A549 (cell line): ENCODE measurements at regions not wholly inside any gene's neighbourhood (a gene's known extent, or its start where the extent isn't known, plus 50 kb on each side); places are given as distances from the start of the nearest gene placed in this dataset.

Source experiments
- ATAC-seq, 2 experiments: fragments of 200-7000 bp in 1 of 2; fragments of >200 bp in 1 of 2; cut with Nextera tagmentation in 1 of 2; cut with Tn5 transposase in 1 of 2; 3 replicates each; pipeline versions ENCODE4 v1.8.0 to v1.9.1; 2018 to 2020; ENCODE audit warnings: mild to moderate bottlenecking in 1 of 2, moderate library complexity in 1 of 2
- CTCF ChIA-PET: fragments of 300-600 bp; sonication (Branson Sonifier 250); formaldehyde crosslinking; extraction: SDS; loops from one replicate; lab custom pipeline; 2021; ENCODE audit warnings: antibody characterized with exemption, inconsistent platforms; lab: Yijun Ruan, JAX
- POLR2A ChIA-PET: fragments of 350-600 bp; formaldehyde crosslinking; extraction: SDS; loops from one replicate; lab custom pipeline; 2021; ENCODE audit warnings: antibody characterized with exemption, inconsistent platforms; lab: Yijun Ruan, JAX
- DNase-seq, 2 experiments: peaks; one replicate each; pipeline versions ENCODE4 v3.0.0 to v3.0.0-alpha.2; 2011 to 2016; ENCODE audit warnings: low read depth in 1 of 2, low spot score in 1 of 2
- FAIRE-seq: peaks from 2 replicates; lab custom pipeline; 2011; peaks lifted over from hg19 to GRCh38; lab: Jason Lieb, UNC
- H3K27ac ChIP-seq, 2 experiments: fragments of >200 bp; sonication (Bioruptor Twin); formaldehyde crosslinking; 3 replicates each; pipeline ENCODE4 v1.5.1; 2016 to 2017
- H3K4me1 ChIP-seq: fragments of >200 bp; sonication (Bioruptor Twin); formaldehyde crosslinking; 3 replicates; pipeline ENCODE4 v1.6.1; 2016
- H3K4me2 ChIP-seq: fragments of >200 bp; sonication (Bioruptor Twin); formaldehyde crosslinking; 3 replicates; pipeline ENCODE4 v1.6.1; 2016
- H3K4me3 ChIP-seq: fragments of >200 bp; sonication (Bioruptor Twin); formaldehyde crosslinking; 3 replicates; pipeline ENCODE4 v1.5.1; 2016
- H3K9me3 ChIP-seq: fragments of >200 bp; sonication (Bioruptor Twin); formaldehyde crosslinking; 3 replicates; pipeline ENCODE4 v1.6.1; 2016
- CBX8 ChIP-seq: fragments of 200-600 bp; sonication (generic); IDR thresholded peaks from 2 replicates; pipeline ENCODE4 v1.6.1; 2016
- CHD4 ChIP-seq: fragments of 200-600 bp; sonication (generic); IDR thresholded peaks from 2 replicates; pipeline ENCODE4 v1.6.1; 2016; ENCODE audit warnings: antibody characterized with exemption, mild to moderate bottlenecking, borderline replicate concordance
- EHF ChIP-seq: fragments of 250-450 bp; sonication (Bioruptor Pico); IDR thresholded peaks from 2 replicates; pipeline ENCODE4 v1.5.0; 2020; ENCODE audit warnings: mild to moderate bottlenecking
- ELK1 ChIP-seq: fragments of 150-350 bp; IDR thresholded peaks from 2 replicates; pipeline ENCODE4 v1.6.1; 2014; ENCODE audit warnings: low read depth, mild to moderate bottlenecking, low read length
- FOSB ChIP-seq: fragments of 250-450 bp; sonication (Bioruptor Pico); IDR thresholded peaks from 2 replicates; pipeline ENCODE4 v1.5.0; 2020; ENCODE audit warnings: mild to moderate bottlenecking, moderate library complexity
- FOSL2 ChIP-seq, 2 experiments: fragments of 450-650 bp in 1 of 2; fragments of >200 bp in 1 of 2; sonication (Bioruptor Twin) in 1 of 2; formaldehyde crosslinking; IDR thresholded peaks; 2 replicates each; pipeline versions ENCODE4 v1.5.0 to v1.6.1; 2016 to 2020; ENCODE audit warnings: mild to moderate bottlenecking in 1 of 2, moderate library complexity in 1 of 2
- FOXS1 ChIP-seq: fragments of 250-450 bp; sonication (Bioruptor Pico); IDR thresholded peaks from 2 replicates; pipeline ENCODE4 v1.5.0; 2020; ENCODE audit warnings: mild to moderate bottlenecking, moderate library complexity
- HDAC2 ChIP-seq: fragments of 200-600 bp; sonication (generic); IDR thresholded peaks from 2 replicates; pipeline ENCODE4 v1.6.1; 2016
- HES2 ChIP-seq: fragments of >200 bp; sonication (Bioruptor Twin); formaldehyde crosslinking; IDR thresholded peaks from 2 replicates; pipeline ENCODE4 v1.6.1; 2016
- HOXB13 ChIP-seq: fragments of 250-450 bp; sonication (Bioruptor Pico); IDR thresholded peaks from 2 replicates; pipeline ENCODE4 v1.5.0; 2020; ENCODE audit warnings: low read depth, mild to moderate bottlenecking, moderate library complexity
- HOXB5 ChIP-seq: fragments of 250-450 bp; sonication (Bioruptor Pico); IDR thresholded peaks from 2 replicates; pipeline ENCODE4 v1.5.0; 2020; ENCODE audit warnings: mild to moderate bottlenecking, moderate library complexity
- KDM1A ChIP-seq: fragments of 200-600 bp; sonication (generic); IDR thresholded peaks from 2 replicates; pipeline ENCODE4 v1.6.1; 2016; ENCODE audit warnings: low read depth, mild to moderate bottlenecking
- MYC ChIP-seq: IDR thresholded peaks from 2 replicates; pipeline ENCODE4 v1.6.1; 2012; ENCODE audit warnings: mild to moderate bottlenecking, inconsistent platforms, low read length, improper control_type of control experiment, borderline replicate concordance
- PHF8 ChIP-seq: fragments of 200-600 bp; sonication (generic); IDR thresholded peaks from 2 replicates; pipeline ENCODE4 v1.6.1; 2016; ENCODE audit warnings: low read depth, mild to moderate bottlenecking, antibody characterized with exemption, moderate library complexity, borderline replicate concordance
- POLR2AphosphoS2 ChIP-seq: conservative IDR thresholded peaks from 2 replicates; pipeline ENCODE4 v1.6.1; 2012; ENCODE audit warnings: low read length, improper control_type of control experiment, inconsistent platforms
- RAD21 ChIP-seq, 2 experiments: fragments of >200 bp in 1 of 2; sonication (Bioruptor Twin) in 1 of 2; formaldehyde crosslinking in 1 of 2; IDR thresholded peaks in 1 of 2; conservative IDR thresholded peaks in 1 of 2; 2 replicates in 1 of 2; 3 replicates in 1 of 2; pipeline ENCODE4 v1.6.1; 2012 to 2018; ENCODE audit warnings: inconsistent platforms in 1 of 2
- RARB ChIP-seq: fragments of 250-450 bp; sonication (Bioruptor Pico); IDR thresholded peaks from 2 replicates; pipeline ENCODE4 v1.8.0; 2021; ENCODE audit warnings: mild to moderate bottlenecking, moderate library complexity
- RFX5 ChIP-seq: fragments of 450-650 bp; IDR thresholded peaks from 2 replicates; pipeline ENCODE4 v1.7.1; 2014; ENCODE audit warnings: antibody characterized with exemption, mild to moderate bottlenecking, moderate library complexity
- RNF2 ChIP-seq: fragments of 200-600 bp; sonication (generic); IDR thresholded peaks from 2 replicates; pipeline ENCODE4 v1.6.1; 2016; ENCODE audit warnings: low read depth, mild to moderate bottlenecking, antibody characterized with exemption, moderate library complexity, borderline replicate concordance
- SMC3 ChIP-seq: fragments of >200 bp; sonication (Bioruptor Twin); formaldehyde crosslinking; IDR thresholded peaks from 3 replicates; pipeline ENCODE4 v1.6.1; 2018; ENCODE audit warnings: inconsistent platforms
- TP53 ChIP-seq: fragments of 250-450 bp; sonication (Bioruptor Pico); IDR thresholded peaks from 2 replicates; pipeline ENCODE4 v1.5.0; 2021; ENCODE audit warnings: mild to moderate bottlenecking, moderate library complexity
- ZNF302 ChIP-seq: fragments of 250-450 bp; sonication (Bioruptor Pico); IDR thresholded peaks from 2 replicates; pipeline ENCODE4 v1.9.0; 2021; ENCODE audit warnings: inconsistent platforms, mild to moderate bottlenecking, moderate library complexity
- ZSCAN20 ChIP-seq: fragments of 250-450 bp; sonication (Bioruptor Pico); IDR thresholded peaks from 2 replicates; pipeline ENCODE4 v1.8.0; 2022; ENCODE audit warnings: mild to moderate bottlenecking, moderate library complexity
- WGBS: methylation state at CpG from one replicate; pipeline ENCODE4 v1.1.6; 2017; ENCODE audit errors: missing lambda C conversion rate; 5-methylcytosine and 5-hydroxymethylcytosine counted together
- TF ChIP-seq, protein P1 (sequence below): fragments of >200 bp; sonication (Bioruptor Twin); formaldehyde crosslinking; IDR thresholded peaks from 3 replicates; pipeline ENCODE4 v1.5.1; 2016
- TF ChIP-seq, protein P2 (sequence below): IDR thresholded peaks from 2 replicates; pipeline ENCODE4 v1.6.1; 2012
- TF ChIP-seq, protein P3 (sequence below): IDR thresholded peaks from 2 replicates; pipeline ENCODE4 v1.6.1; 2012

- DNase-seq (peak; percentile 1 to 4), FAIRE-seq (no peak), ATAC-seq (no peak)
- H3K4me3 ChIP-seq = no peak overlapping the region
- no peak overlapping the region for H3K4me2 ChIP-seq
- TF ChIP-seq, protein P1, sequence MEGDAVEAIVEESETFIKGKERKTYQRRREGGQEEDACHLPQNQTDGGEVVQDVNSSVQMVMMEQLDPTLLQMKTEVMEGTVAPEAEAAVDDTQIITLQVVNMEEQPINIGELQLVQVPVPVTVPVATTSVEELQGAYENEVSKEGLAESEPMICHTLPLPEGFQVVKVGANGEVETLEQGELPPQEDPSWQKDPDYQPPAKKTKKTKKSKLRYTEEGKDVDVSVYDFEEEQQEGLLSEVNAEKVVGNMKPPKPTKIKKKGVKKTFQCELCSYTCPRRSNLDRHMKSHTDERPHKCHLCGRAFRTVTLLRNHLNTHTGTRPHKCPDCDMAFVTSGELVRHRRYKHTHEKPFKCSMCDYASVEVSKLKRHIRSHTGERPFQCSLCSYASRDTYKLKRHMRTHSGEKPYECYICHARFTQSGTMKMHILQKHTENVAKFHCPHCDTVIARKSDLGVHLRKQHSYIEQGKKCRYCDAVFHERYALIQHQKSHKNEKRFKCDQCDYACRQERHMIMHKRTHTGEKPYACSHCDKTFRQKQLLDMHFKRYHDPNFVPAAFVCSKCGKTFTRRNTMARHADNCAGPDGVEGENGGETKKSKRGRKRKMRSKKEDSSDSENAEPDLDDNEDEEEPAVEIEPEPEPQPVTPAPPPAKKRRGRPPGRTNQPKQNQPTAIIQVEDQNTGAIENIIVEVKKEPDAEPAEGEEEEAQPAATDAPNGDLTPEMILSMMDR = peak; percentile 58
- peak; percentile 56 to 75 for TF ChIP-seq RAD21 (conservative IDR thresholded peaks at IDR 0.05 in 1 of 2, IDR thresholded peaks at IDR 0.05 in 1 of 2)
- TF ChIP-seq SMC3 = peak; percentile 47; the same call in 2 of the 3 replicates
- TF ChIP-seq PHF8 = no peak
- WGBS = 65% methylated on average over 1 of the region's 1 CpG
- ChIA-PET CTCF (interaction anchor here (0.9 to 1.3 kb wide), 7 partner anchors 10 to 784 kb away, joined by 3 to 11 read pairs (median 4); partner anchors contain the start of gene COL11A1), POLR2A (no interaction called here)
- no peak overlapping the region for H3K27ac ChIP-seq
- no peaks in the 10 kb centered on the region for H3K9me3 ChIP-seq
- no peaks in the 10 kb centered on the region for H3K4me1 ChIP-seq
Observed at GRCh38 chr1:103461161-103462105, 64.1 kb upstream of the RNPC3 start.

- 82% methylated on average over 4 of the region's 4 CpGs for WGBS
- H3K4me3 ChIP-seq = no peak overlapping the region
- no peaks in the 10 kb centered on the region for H3K9me3 ChIP-seq
- ATAC-seq (no peak), DNase-seq (no peak), FAIRE-seq (no peak)
- ChIA-PET POLR2A (no interaction called here), CTCF (interaction anchor here (0.9 to 1.3 kb wide), 7 partner anchors 9 to 783 kb away, joined by 3 to 11 read pairs (median 4); partner anchors contain the start of gene COL11A1)
- no peak overlapping the region for H3K27ac ChIP-seq
- H3K4me2 ChIP-seq = no peak overlapping the region
- H3K4me1 ChIP-seq = no peaks in the 10 kb centered on the region
- TF ChIP-seq CBX8 (no peak), EHF (CRISPR knock-in tag) (no peak), MYC (no peak), FOSB (CRISPR knock-in tag) (no peak), FOXS1 (CRISPR knock-in tag) (no peak), HOXB13 (CRISPR knock-in tag) (no peak), CHD4 (no peak), HDAC2 (no peak), FOSL2 (IDR thresholded peaks at IDR 0.05) (no peak), FOSL2 (CRISPR knock-in tag; IDR thresholded peaks at IDR 0.05) (no peak), HES2 (no peak), HOXB5 (CRISPR knock-in tag) (no peak), KDM1A (no peak)
- TF ChIP-seq, protein P2, sequence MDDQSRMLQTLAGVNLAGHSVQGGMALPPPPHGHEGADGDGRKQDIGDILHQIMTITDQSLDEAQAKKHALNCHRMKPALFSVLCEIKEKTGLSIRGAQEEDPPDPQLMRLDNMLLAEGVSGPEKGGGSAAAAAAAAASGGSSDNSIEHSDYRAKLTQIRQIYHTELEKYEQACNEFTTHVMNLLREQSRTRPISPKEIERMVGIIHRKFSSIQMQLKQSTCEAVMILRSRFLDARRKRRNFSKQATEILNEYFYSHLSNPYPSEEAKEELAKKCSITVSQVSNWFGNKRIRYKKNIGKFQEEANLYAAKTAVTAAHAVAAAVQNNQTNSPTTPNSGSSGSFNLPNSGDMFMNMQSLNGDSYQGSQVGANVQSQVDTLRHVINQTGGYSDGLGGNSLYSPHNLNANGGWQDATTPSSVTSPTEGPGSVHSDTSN = no peak
Observed at GRCh38 chr1:103460511-103460910, 65.0 kb upstream of the RNPC3 start.

- no peak for DNase-seq
- Histone ChIP-seq H3K4me1 (no peaks in the 10 kb centered on the region), H3K4me3 (no peak overlapping the region), H3K9me3 (no peaks in the 10 kb centered on the region), H3K27ac (no peak overlapping the region), H3K4me2 (no peak overlapping the region)
- CTCF ChIA-PET = interaction anchor here (1.0 to 2.1 kb wide), 2 partner anchors 353 to 1939 kb away, joined by 3 to 5 read pairs; no protein-coding TSS in a partner anchor
- WGBS = 53% methylated on average over 3 of the region's 3 CpGs
- no peak for ATAC-seq
- TF ChIP-seq TP53 (CRISPR knock-in tag) = no peak
- no peak for TF ChIP-seq ZSCAN20 (CRISPR knock-in tag)
- TF ChIP-seq RARB (CRISPR knock-in tag) = no peak
- TF ChIP-seq, protein P3, sequence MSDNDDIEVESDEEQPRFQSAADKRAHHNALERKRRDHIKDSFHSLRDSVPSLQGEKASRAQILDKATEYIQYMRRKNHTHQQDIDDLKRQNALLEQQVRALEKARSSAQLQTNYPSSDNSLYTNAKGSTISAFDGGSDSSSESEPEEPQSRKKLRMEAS = no peak
- no peak for TF ChIP-seq ELK1
- TF ChIP-seq RNF2 = no peak
- TF ChIP-seq ZNF302 = no peak
- no peak for TF ChIP-seq HES2
- no peak for TF ChIP-seq MYC
- no peak for TF ChIP-seq RFX5
- TF ChIP-seq POLR2AphosphoS2 = no peak
- no peak for TF ChIP-seq PHF8
- TF ChIP-seq HDAC2 = no peak
- POLR2A ChIA-PET = no interaction called here
- no peak for FAIRE-seq
Observed at GRCh38 chr1:103459346-103459745, 66.2 kb upstream of the RNPC3 start.
